Prostate gland (tissue), 2 donors: ENCODE measurements at regions not wholly inside any gene's neighbourhood (a gene's known extent, or its start where the extent isn't known, plus 50 kb on each side); places are given as distances from the start of the nearest gene placed in this dataset.

Experiments
- CTCF ChIP-seq, 4 experiments: fragments of 200-600 bp in 2 of 4; fragments of 450-650 bp in 2 of 4; sonication (generic) in 2 of 4; IDR thresholded peaks; 1 replicate in 3 of 4; 2 replicates in 1 of 4; pipeline ENCODE4 v1.5.1; 2016 to 2019; ENCODE audit warnings: antibody characterized with exemption in 4 of 4, mild to moderate bottlenecking in 2 of 4, moderate library complexity in 2 of 4
- POLR2A ChIP-seq: fragments of 450-650 bp; IDR thresholded peaks from one replicate; pipeline ENCODE4 v1.6.1; 2016; ENCODE audit warnings: antibody characterized with exemption, mild to moderate bottlenecking

GRCh38 chr5:81854915-81855314 lies 104.0 kb upstream of the SSBP2 start:
- TF ChIP-seq CTCF (IDR thresholded peaks at IDR 0.05) (no peak), POLR2A (no peak)
